T-helper 2 cell treated with Interferon-gamma antibody and Interleukin-4, amounts not matched to agents 5 μg/mL and 100 μg/mL, for 36 hours (primary cell): ENCODE measurements at regions not wholly inside any gene's neighbourhood (a gene's known extent, or its start where the extent isn't known, plus 50 kb on each side); places are given as distances from the start of the nearest gene placed in this dataset.
"Not testable (repeated sequence)": the region's sequence is repeated elsewhere in the genome, so short reads cannot be mapped to it uniquely, and the experiment has no call there.

Experiments
- DNase-seq: peaks from one replicate; pipeline ENCODE4 v3.0.0; 2021; ENCODE audit warnings: low spot score
- H3K27ac Mint-ChIP-seq: one replicate; pipeline ENCODE4 v1.8.0; 2021; ENCODE audit warnings: mild to moderate bottlenecking, mixed read lengths
- H3K27me3 Mint-ChIP-seq: one replicate; pipeline ENCODE4 v1.8.0; 2021; ENCODE audit warnings: low read depth, mixed read lengths
- H3K36me3 Mint-ChIP-seq: one replicate; pipeline ENCODE4 v1.8.0; 2021; ENCODE audit warnings: low read depth, mixed read lengths
- H3K4me1 Mint-ChIP-seq: one replicate; pipeline ENCODE4 v1.8.0; 2021; ENCODE audit warnings: low read depth, mixed read lengths
- H3K4me3 Mint-ChIP-seq: one replicate; pipeline ENCODE4 v1.8.0; 2022; ENCODE audit warnings: mild to moderate bottlenecking, moderate library complexity, mixed read lengths
- H3K9me3 Mint-ChIP-seq: one replicate; pipeline ENCODE4 v1.8.0; 2021; ENCODE audit warnings: mixed read lengths

DNA sequence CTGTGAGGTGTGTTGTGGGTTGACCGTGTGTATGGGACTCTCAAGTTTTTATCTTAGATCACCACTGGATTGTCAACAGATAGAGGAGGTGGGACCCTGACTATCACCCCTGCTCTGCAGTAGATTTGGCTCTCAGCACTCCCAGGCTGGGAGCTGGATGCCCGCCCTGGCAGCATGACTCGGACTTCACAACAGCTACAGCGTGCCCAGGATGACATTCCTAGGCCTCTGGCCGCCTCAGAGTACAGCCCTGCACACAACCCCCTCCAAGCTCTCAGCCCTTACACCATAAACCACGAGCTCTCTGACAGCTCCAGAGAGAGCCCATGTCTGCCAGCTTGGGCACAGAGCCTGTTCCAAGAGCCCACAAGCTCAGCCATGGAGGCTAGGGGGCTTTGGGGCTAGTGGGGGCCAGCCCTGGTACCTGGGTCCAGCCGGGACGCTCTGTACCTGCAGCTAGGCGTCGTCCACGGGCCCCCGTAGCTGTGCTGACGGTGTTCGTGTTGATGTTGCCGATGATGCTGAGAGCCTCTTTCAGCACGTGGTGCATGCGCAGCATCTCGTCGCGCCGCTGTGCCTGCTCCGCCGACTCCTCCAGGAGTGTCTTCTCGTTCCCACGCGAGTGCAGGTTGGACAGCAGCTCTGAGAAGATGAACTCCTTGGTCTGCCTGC, 66.1 kb upstream of the LYSMD4 start:
- H3K4me3 Mint-ChIP-seq, H3K27me3 Mint-ChIP-seq, H3K27ac Mint-ChIP-seq: not testable (repeated sequence)

DNA sequence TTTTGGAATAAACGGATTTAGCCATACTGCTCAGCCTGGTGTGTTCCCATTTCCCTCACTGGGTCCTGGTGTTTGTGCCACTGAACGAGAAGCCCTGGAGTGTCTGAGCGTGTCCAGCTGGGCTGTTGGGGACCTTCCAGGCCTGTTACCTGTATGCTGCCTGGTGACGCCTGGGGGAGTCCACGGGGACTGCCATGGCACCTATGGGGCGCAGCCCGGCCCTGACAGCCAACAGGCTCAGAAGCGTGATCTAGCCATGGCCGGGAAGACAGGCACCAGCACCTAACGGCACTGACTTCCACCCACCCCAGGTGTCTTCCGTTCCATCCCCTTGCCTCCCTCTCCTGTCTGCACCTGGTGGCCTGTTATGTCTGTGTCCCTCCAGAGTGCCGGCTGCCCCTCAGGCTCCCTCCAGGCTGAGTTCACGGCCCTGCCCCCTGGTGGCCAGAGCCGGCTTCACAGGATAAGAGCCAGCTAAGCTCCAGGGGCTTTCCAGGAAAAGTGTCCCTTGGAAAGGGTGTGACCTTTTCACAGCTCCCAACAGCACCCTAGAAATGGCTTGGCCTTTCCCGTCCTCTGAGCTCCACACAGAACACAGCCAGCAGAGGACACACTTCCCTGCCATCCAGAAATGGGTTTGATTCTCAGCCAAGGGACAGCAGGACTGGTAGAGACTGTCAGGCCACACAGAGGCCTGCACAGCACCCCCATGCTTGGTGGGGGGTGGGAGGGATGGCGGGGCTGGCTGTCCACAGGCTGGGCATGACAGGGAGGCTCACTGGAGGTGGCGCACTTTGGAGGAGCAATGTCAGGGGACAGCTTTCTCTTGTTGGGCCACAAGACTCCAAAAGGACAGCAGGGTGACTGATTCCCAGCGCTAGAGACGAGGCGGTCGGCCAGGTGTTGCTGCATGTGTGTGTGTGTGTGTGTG, 64.0 kb upstream of the LYSMD4 start:
- H3K36me3 Mint-ChIP-seq, H3K27ac Mint-ChIP-seq, H3K4me3 Mint-ChIP-seq, H3K27me3 Mint-ChIP-seq, H3K9me3 Mint-ChIP-seq, H3K4me1 Mint-ChIP-seq, DNase-seq: not testable (repeated sequence)

More for the DNA sequence above, 66.1 kb upstream of the LYSMD4 start:
- H3K9me3 Mint-ChIP-seq, H3K4me1 Mint-ChIP-seq, DNase-seq, H3K36me3 Mint-ChIP-seq: not testable (repeated sequence)

DNA sequence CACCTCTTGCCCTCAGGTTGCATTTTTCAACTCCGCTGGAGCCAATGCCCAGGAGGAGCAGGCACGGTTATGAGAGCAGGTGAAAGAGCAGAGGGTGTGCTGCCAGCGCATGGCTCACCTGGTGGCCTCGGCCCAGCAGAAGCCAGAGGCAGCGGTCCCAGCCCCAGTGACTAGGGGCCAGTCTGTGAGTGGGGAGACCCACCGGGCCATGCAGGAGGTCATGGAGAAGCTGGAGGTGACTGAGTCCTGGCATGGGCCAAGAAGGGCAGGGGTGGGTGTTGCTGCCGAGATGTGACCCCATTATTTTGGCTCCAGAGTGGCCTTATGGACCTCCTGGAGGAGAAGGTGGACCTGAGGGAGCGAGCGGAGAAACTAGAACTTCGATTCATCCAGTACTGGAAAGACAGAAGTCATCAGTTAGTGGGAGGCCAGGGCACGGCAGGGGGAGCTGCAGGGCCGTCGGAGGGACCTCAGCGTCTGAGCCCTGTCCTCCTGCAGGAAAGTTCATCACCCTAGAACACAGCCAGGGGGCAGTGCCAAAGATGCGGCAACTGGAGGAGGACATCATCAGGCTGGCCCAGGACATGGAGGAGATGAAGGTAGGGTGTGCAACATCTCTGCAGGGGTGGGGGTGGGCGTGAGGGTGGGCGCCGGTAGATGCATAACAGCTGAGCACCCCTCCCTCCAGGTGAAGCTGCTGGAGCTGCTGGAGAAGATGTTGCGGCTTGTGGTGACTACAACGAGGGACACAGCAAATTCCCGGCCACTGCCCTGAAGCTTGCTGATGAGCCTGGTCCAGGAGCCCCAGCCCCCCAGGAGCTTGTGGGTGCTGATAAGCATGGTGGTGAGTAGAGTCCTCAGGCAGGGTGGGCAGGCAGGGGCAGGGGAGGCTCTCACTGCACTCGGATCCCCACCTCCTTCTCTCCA, 58.9 kb upstream of the LYSMD4 start:
- not testable (repeated sequence) for H3K4me1 Mint-ChIP-seq, H3K9me3 Mint-ChIP-seq, DNase-seq, H3K27ac Mint-ChIP-seq, H3K36me3 Mint-ChIP-seq, H3K4me3 Mint-ChIP-seq
- peaks cover 16% of the 10 kb centered on the region for H3K27me3 Mint-ChIP-seq

DNA sequence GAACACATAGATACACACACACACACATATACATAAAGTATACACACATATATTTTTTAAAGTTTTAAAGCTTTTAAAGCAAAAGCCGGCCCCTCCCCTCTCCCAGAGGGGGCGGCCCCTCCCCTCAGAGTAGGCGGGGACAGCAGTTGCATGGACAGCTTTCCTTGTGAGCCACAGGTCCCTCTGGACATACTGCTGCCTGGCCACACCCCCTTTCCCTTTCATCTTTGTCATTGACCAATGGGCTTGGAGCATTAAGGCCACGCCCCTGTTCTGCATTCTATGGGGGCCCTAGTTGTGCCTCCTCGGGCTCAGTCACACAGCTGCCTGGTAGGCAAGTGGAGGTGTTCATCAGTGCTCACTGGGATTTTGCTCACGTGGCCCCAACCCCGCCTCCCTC, 57.5 kb upstream of the LYSMD4 start:
- DNase-seq, H3K9me3 Mint-ChIP-seq: not testable (repeated sequence)

DNA sequence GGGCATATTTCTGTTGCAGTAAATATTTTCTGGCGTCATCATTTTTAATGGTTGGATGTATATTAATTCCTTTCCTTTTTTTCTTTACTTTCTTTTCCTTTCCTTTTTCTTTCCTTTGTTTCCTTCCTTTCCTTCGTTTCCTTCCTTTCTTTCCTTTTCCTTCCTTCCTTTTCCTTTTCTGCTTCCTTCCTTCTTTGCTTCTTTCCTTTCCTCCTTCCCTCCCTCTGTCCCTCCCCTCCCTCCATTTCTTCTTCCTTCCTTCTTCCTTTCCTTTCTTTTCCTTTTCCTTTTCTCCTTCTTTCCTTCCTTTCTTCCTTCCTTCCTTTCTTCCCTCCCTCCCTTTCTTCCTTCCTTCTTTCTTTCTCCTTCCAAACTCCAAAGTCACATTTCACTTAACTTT, 54.9 kb upstream of the LYSMD4 start:
- no peak overlapping the region for H3K4me3 Mint-ChIP-seq
- no peaks in the 10 kb centered on the region for H3K36me3 Mint-ChIP-seq
- no peaks in the 10 kb centered on the region for H3K4me1 Mint-ChIP-seq
- DNase-seq: no peak
- no peak overlapping the region for H3K27ac Mint-ChIP-seq
- peaks cover 22% of the 10 kb centered on the region for H3K27me3 Mint-ChIP-seq
- no peaks in the 10 kb centered on the region for H3K9me3 Mint-ChIP-seq

More for the DNA sequence above, 57.5 kb upstream of the LYSMD4 start:
- H3K27me3 Mint-ChIP-seq: peaks cover 21% of the 10 kb centered on the region
- H3K27ac Mint-ChIP-seq, H3K4me1 Mint-ChIP-seq, H3K4me3 Mint-ChIP-seq, H3K36me3 Mint-ChIP-seq: not testable (repeated sequence)

DNA sequence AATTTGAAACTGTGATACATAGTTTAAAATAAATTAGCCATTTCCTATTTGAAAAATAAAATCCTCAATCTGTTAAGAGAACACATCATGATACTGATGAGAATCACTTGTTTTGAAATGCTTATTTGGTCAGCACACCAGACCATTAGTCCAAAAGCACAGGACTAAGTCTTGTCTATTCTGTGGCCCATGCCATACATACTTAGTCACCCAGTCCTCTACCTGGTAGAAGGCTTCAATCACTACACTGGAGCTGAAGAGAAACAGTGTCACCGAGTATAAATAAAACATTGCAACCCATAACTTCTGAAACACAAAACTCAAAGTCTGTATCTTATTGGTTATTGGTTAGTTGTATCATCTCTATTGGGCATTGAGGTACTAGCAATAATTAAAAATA, 51.6 kb upstream of the LYSMD4 start:
- not testable (repeated sequence) for H3K4me3 Mint-ChIP-seq, DNase-seq, H3K9me3 Mint-ChIP-seq, H3K4me1 Mint-ChIP-seq, H3K36me3 Mint-ChIP-seq, H3K27ac Mint-ChIP-seq
- H3K27me3 Mint-ChIP-seq: peaks cover 26% of the 10 kb centered on the region

DNA sequence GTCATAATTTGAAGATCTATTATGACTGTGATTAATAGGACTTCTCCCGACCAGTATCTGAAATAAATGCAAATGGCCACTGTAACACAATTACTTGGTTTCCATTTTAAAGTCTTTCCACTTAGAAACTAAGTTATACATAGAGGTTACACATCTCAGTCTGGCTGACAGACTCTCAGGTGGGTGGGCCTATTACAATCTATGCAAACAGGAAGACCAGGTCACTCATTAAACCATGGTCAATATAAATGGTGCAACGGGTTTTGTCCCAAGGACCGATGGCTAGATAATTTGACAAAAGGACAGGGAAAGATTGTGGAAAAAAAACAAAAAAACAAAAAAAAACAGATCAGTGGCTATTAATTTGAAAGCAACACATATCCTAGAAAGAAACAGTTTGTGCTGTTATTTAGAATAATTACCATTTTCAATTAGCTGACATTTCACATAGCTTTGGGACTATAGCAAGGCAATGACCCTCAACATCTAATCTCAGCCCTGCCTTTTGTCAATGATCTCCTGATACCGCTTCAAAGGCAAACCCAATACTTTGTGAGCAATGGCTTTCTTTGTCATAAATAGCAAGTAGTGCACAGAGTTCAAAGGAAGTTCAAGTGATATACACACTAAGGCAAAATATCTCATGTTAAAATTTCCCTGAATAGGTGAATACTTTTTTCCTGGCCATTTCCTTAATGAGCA, 50.8 kb upstream of the LYSMD4 start:
- not testable (repeated sequence) for DNase-seq, H3K4me3 Mint-ChIP-seq, H3K27ac Mint-ChIP-seq, H3K9me3 Mint-ChIP-seq, H3K4me1 Mint-ChIP-seq, H3K36me3 Mint-ChIP-seq
- H3K27me3 Mint-ChIP-seq: peaks cover 26% of the 10 kb centered on the region
